PC-3 (cell line): ENCODE measurements at regions not wholly inside any gene's neighbourhood (a gene's known extent, or its start where the extent isn't known, plus 50 kb on each side); places are given as distances from the start of the nearest gene placed in this dataset.

Experiments used
- ATAC-seq: fragments of 200-7000 bp; cut with Tn5 transposase; 2 replicates; pipeline ENCODE4 v1.9.1; 2020; ENCODE audit warnings: mild to moderate bottlenecking, moderate library complexity
- BruUV-seq: library from RNA; stranded (reverse); fragments of 400-500 nt; replicated peaks from 2 replicates; lab custom pipeline; 2021; lab: Mats Ljungman, UMichigan
- CTCF ChIA-PET: fragments of 300-600 bp; sonication (Branson Sonifier 250); formaldehyde crosslinking; loops from one replicate; lab custom pipeline; 2022; ENCODE audit warnings: antibody characterized with exemption; lab: Charles Lee
- POLR2A ChIA-PET: fragments of 300-600 bp; sonication (Branson Sonifier 250); formaldehyde crosslinking; loops from one replicate; lab custom pipeline; 2022; ENCODE audit warnings: antibody characterized with exemption; ENCODE audit not compliant: unreplicated experiment; lab: Charles Lee
- DNase-seq: peaks from one replicate; pipeline ENCODE4 v3.0.0-alpha.2; 2015
- H2AFZ ChIP-seq: fragments of 300-600 bp; sonication (generic); 2 replicates; pipeline ENCODE4 v1.6.0; 2016; ENCODE audit warnings: antibody characterized with exemption, low read length
- H3F3A ChIP-seq: fragments of 300-600 bp; sonication (generic); one replicate; pipeline ENCODE4 v1.6.0; 2017; ENCODE audit warnings: antibody characterized with exemption, low read length, control low read depth, mild to moderate bottlenecking; ENCODE audit not compliant: unreplicated experiment
- H3K27ac ChIP-seq: fragments of 300-600 bp; sonication (generic); 2 replicates; pipeline ENCODE4 v1.5.1; 2016; ENCODE audit warnings: mild to moderate bottlenecking, low read length
- H3K27me3 ChIP-seq: fragments of 300-600 bp; sonication (generic); 2 replicates; pipeline ENCODE4 v1.6.1; 2016; ENCODE audit warnings: low read length, mixed read lengths
- H3K36me3 ChIP-seq: fragments of 300-600 bp; sonication (generic); 2 replicates; pipeline ENCODE4 v1.6.1; 2016; ENCODE audit warnings: low read depth, mixed run types, low read length, mixed read lengths
- H3K4me1 ChIP-seq: fragments of 300-600 bp; sonication (generic); 2 replicates; pipeline ENCODE4 v1.5.1; 2016; ENCODE audit warnings: low read length; ENCODE audit not compliant: insufficient read depth
- H3K4me2 ChIP-seq: fragments of 300-600 bp; sonication (generic); 2 replicates; pipeline ENCODE4 v1.6.0; 2016; ENCODE audit warnings: low read length
- H3K4me3 ChIP-seq: fragments of 300-600 bp; sonication (generic); 2 replicates; pipeline ENCODE4 v1.5.1; 2016; ENCODE audit warnings: mild to moderate bottlenecking, low read length, mixed read lengths
- H3K79me2 ChIP-seq: fragments of 300-600 bp; sonication (generic); 2 replicates; pipeline ENCODE4 v1.6.1; 2017; ENCODE audit warnings: low read length, mixed read lengths
- H3K9ac ChIP-seq: fragments of 300-600 bp; sonication (generic); 2 replicates; pipeline ENCODE4 v1.6.0; 2016; ENCODE audit warnings: mild to moderate bottlenecking, low read length
- H3K9me2 ChIP-seq: fragments of 300-600 bp; sonication (generic); replicated peaks from 2 replicates; pipeline ENCODE4 v1.6.1; 2016; ENCODE audit warnings: mixed run types, low read length, mixed read lengths
- H3K9me3 ChIP-seq: fragments of 300-600 bp; sonication (generic); 2 replicates; pipeline ENCODE4 v1.6.1; 2016; ENCODE audit warnings: low read length, mixed read lengths
- H4K20me1 ChIP-seq: fragments of 300-600 bp; sonication (generic); 2 replicates; pipeline ENCODE4 v1.6.1; 2016; ENCODE audit warnings: low read length, mixed read lengths
- EZH2 ChIP-seq: fragments of 300-600 bp; sonication (generic); IDR thresholded peaks from one replicate; pipeline ENCODE4 v1.6.1; 2017; ENCODE audit warnings: antibody characterized with exemption, mild to moderate bottlenecking, low read length; ENCODE audit not compliant: unreplicated experiment
- EZH2phosphoT487 ChIP-seq: fragments of 300-600 bp; sonication (generic); IDR thresholded peaks from 2 replicates; pipeline ENCODE4 v1.6.1; 2018; ENCODE audit warnings: mild to moderate bottlenecking, antibody characterized with exemption, low read length, borderline replicate concordance
- intact Hi-C: fragments of 100-400 bp; cut with micrococcal nuclease; formaldehyde crosslinking; loops from 2 replicates; pipeline ENCODE4 v1.9.0; 2023
- TF ChIP-seq, protein P1 (sequence below): fragments of 300-600 bp; sonication (generic); conservative IDR thresholded peaks from 2 replicates; pipeline ENCODE4 v1.5.1; 2017; ENCODE audit warnings: antibody characterized with exemption, low read depth, mild to moderate bottlenecking, low read length

DNA sequence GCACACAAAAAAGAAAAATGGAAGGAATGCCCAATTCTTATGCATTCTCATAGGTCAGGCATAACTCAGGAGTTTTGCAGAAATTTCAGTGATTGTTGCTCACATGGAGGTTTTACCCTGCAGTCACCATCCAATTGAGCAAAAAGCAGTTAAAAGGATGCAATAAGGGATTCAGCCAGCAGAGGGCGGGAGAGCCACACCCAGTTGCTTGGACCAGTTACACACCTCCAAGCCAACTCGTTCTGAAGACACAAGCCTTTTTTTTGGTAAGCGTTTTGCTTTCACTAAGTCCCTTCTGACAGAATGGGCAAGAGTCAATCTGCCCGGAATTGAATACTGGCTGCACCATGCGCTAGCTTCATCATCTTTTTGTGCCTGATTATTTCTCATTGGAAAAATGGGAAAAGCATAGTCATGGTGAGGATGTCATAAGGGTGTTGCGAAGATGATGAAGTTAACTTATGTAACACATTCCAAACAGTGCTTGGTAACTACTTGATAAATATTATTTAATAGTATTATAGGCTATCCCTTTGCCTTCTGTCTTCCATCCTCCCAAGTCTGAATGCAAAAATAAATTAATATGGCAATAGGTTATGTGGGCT, 154.4 kb upstream of the SGO1 start:
- intact Hi-C loops = loop anchor here (1.0 to 10.0 kb wide), 3 partner anchors 1144 to 1777 kb away; no protein-coding TSS in a partner anchor
- H3F3A ChIP-seq = no peaks in the 10 kb centered on the region
- TF ChIP-seq EZH2phosphoT487 (no peak), EZH2 (no peak)
- TF ChIP-seq, protein P1, sequence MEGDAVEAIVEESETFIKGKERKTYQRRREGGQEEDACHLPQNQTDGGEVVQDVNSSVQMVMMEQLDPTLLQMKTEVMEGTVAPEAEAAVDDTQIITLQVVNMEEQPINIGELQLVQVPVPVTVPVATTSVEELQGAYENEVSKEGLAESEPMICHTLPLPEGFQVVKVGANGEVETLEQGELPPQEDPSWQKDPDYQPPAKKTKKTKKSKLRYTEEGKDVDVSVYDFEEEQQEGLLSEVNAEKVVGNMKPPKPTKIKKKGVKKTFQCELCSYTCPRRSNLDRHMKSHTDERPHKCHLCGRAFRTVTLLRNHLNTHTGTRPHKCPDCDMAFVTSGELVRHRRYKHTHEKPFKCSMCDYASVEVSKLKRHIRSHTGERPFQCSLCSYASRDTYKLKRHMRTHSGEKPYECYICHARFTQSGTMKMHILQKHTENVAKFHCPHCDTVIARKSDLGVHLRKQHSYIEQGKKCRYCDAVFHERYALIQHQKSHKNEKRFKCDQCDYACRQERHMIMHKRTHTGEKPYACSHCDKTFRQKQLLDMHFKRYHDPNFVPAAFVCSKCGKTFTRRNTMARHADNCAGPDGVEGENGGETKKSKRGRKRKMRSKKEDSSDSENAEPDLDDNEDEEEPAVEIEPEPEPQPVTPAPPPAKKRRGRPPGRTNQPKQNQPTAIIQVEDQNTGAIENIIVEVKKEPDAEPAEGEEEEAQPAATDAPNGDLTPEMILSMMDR = peak; percentile 95
- H3K4me3 ChIP-seq = no peak overlapping the region
- H3K4me2 ChIP-seq = 0 out of 2 replicates have a peak overlapping the region, but pooled peaks have one; percentile 17
- H3K79me2 ChIP-seq = no peaks in the 10 kb centered on the region
- BruUV-seq = no TSS peak
- no peaks in the 10 kb centered on the region for H3K9me2 ChIP-seq
- no peaks in the 10 kb centered on the region for H3K4me1 ChIP-seq
- H2AFZ ChIP-seq = no peak overlapping the region
- no peaks in the 10 kb centered on the region for H3K27me3 ChIP-seq
- no peaks in the 10 kb centered on the region for H3K36me3 ChIP-seq
- H4K20me1 ChIP-seq = no peaks in the 10 kb centered on the region
- CTCF ChIA-PET = no interaction called here
- POLR2A ChIA-PET = no interaction called here
- no peak overlapping the region for H3K27ac ChIP-seq
- no peaks in the 10 kb centered on the region for H3K9me3 ChIP-seq
- ATAC-seq (peak; percentile 85), DNase-seq (peak; percentile 82)
- H3K9ac ChIP-seq = no peak overlapping the region

GRCh38 chr3:20336572-20336971, 150.6 kb upstream of the SGO1 start:
- no peak overlapping the region for H3K9ac ChIP-seq
- no peaks in the 10 kb centered on the region for H3K9me3 ChIP-seq
- BruUV-seq = no TSS peak
- ChIA-PET POLR2A (no interaction called here), CTCF (no interaction called here)
- H3K27me3 ChIP-seq = no peaks in the 10 kb centered on the region
- TF ChIP-seq EZH2phosphoT487 (no peak), EZH2 (no peak)
- TF ChIP-seq, protein P1 = no peak
- ATAC-seq = no peak
- H3F3A ChIP-seq = no peaks in the 10 kb centered on the region
- no peak overlapping the region for H2AFZ ChIP-seq
- no peaks in the 10 kb centered on the region for H3K4me1 ChIP-seq
- no peaks in the 10 kb centered on the region for H4K20me1 ChIP-seq
- no peak overlapping the region for H3K27ac ChIP-seq
- DNase-seq = no peak
- H3K79me2 ChIP-seq = no peaks in the 10 kb centered on the region
- H3K4me3 ChIP-seq = no peak overlapping the region
- intact Hi-C loops = no loop called here
- no peak overlapping the region for H3K4me2 ChIP-seq
- no peaks in the 10 kb centered on the region for H3K9me2 ChIP-seq
- H3K36me3 ChIP-seq = no peaks in the 10 kb centered on the region

- Histone ChIP-seq H3K9me2 (no peaks in the 10 kb centered on the region), H3K9me3 (no peaks in the 10 kb centered on the region), H2AFZ (no peak overlapping the region), H3K79me2 (no peaks in the 10 kb centered on the region), H3K27me3 (no peaks in the 10 kb centered on the region; the same call in 1 of the 2 replicates), H3K4me3 (no peak overlapping the region), H3K4me2 (no peak overlapping the region), H3K36me3 (no peaks in the 10 kb centered on the region), H3K9ac (no peak overlapping the region), H4K20me1 (no peaks in the 10 kb centered on the region), H3F3A (no peaks in the 10 kb centered on the region), H3K4me1 (no peaks in the 10 kb centered on the region), H3K27ac (no peak overlapping the region)
- intact Hi-C loops = no loop called here
- no peak for ATAC-seq
- BruUV-seq = no TSS peak
- CTCF ChIA-PET = no interaction called here
- no peak for DNase-seq
- POLR2A ChIA-PET = no interaction called here
- TF ChIP-seq, protein P1 = no peak
- TF ChIP-seq EZH2 (no peak), EZH2phosphoT487 (no peak)
These were observed 148.8 kb upstream of the SGO1 start for GRCh38 chr3:20334842-20335241.
